ENCODE measurements at regions not wholly inside any gene's neighbourhood (a gene's known extent, or its start where the extent isn't known, plus 50 kb on each side); places are given as distances from the start of the nearest gene placed in this dataset.

GRCh38 chr12:118747771-118748170 is 233.6 kb upstream of the SRRM4 start:
- no peak overlapping the region for H3K27ac ChIP-seq (ENCODE audit: low read length)
- Mint-ChIP-seq H3K27ac (no peak overlapping the region), H3K4me3 (no peak overlapping the region), H3K9me3 (peaks cover 0 to 6% of the 10 kb centered on the region in 2 donors), H3K27me3 (ENCODE audit: low read depth in 2 of 2) (peaks cover 0 to 5% of the 10 kb centered on the region in 2 donors), H3K4me1 (no peaks in the 10 kb centered on the region), H3K36me3 (no peaks in the 10 kb centered on the region)
- no peaks in the 10 kb centered on the region for H3K36me3 ChIP-seq (ENCODE audit: control insufficient read depth, insufficient read depth, low read length)
- H3K4me3 ChIP-seq (ENCODE audit: low read length): no peak overlapping the region
- intact Hi-C loops (cut with micrococcal nuclease): no loop called here
- DNase-seq: no peak
- H3K27me3 ChIP-seq (ENCODE audit: control insufficient read depth, insufficient read depth, low read length): no peaks in the 10 kb centered on the region
- no peaks in the 10 kb centered on the region for H3K4me1 ChIP-seq (ENCODE audit: control insufficient read depth, insufficient read depth, low read length)
- no peak for TF ChIP-seq CTCF (IDR thresholded peaks at IDR 0.05)
- no peaks in the 10 kb centered on the region for H3K9me3 ChIP-seq (ENCODE audit: control insufficient read depth, insufficient read depth, low read length)
- ATAC-seq: no peak

- no peak for ATAC-seq
- intact Hi-C loops (cut with micrococcal nuclease): no loop called here
- H3K27me3 Mint-ChIP-seq (ENCODE audit: low read depth in 2 of 2): peaks cover 0 to 5% of the 10 kb centered on the region in 2 donors
- H3K4me1 ChIP-seq (ENCODE audit: control insufficient read depth, insufficient read depth, low read length): no peaks in the 10 kb centered on the region
- TF ChIP-seq CTCF (IDR thresholded peaks at IDR 0.05): no peak
- no peak overlapping the region for H3K4me3 ChIP-seq (ENCODE audit: low read length)
- H3K9me3 ChIP-seq (ENCODE audit: control insufficient read depth, insufficient read depth, low read length): no peaks in the 10 kb centered on the region
- H3K27me3 ChIP-seq (ENCODE audit: control insufficient read depth, insufficient read depth, low read length): no peaks in the 10 kb centered on the region
- H3K36me3 ChIP-seq (ENCODE audit: control insufficient read depth, insufficient read depth, low read length): no peaks in the 10 kb centered on the region
- H3K27ac Mint-ChIP-seq: no peak overlapping the region
- no peaks in the 10 kb centered on the region for H3K36me3 Mint-ChIP-seq
- H3K27ac ChIP-seq (ENCODE audit: low read length): no peak overlapping the region
- H3K4me3 Mint-ChIP-seq: no peak overlapping the region
- peaks cover 0 to 2% of the 10 kb centered on the region in 2 donors for H3K9me3 Mint-ChIP-seq
- H3K4me1 Mint-ChIP-seq: no peaks in the 10 kb centered on the region
- WGBS (ENCODE audit: insufficient coverage): 85% methylated on average over 7 of the region's 7 CpGs
- DNase-seq: no peak
Observed at GRCh38 chr12:118748478-118749380, 232.6 kb upstream of the SRRM4 start.

- no peaks in the 10 kb centered on the region for H3K4me1 ChIP-seq (ENCODE audit: control insufficient read depth, insufficient read depth, low read length)
- TF ChIP-seq CTCF (IDR thresholded peaks at IDR 0.05): no peak
- no peak overlapping the region for H3K27ac ChIP-seq (ENCODE audit: low read length)
- H3K36me3 Mint-ChIP-seq: no peaks in the 10 kb centered on the region
- intact Hi-C loops (cut with micrococcal nuclease): no loop called here
- H3K27me3 ChIP-seq (ENCODE audit: control insufficient read depth, insufficient read depth, low read length): no peaks in the 10 kb centered on the region
- DNase-seq (no peak), ATAC-seq (no peak)
- H3K9me3 Mint-ChIP-seq: no peaks in the 10 kb centered on the region
- WGBS (ENCODE audit: insufficient coverage): 67% methylated on average over 6 of the region's 6 CpGs
- no peak overlapping the region for H3K4me3 Mint-ChIP-seq
- no peaks in the 10 kb centered on the region for H3K4me1 Mint-ChIP-seq
- H3K27ac Mint-ChIP-seq: no peak overlapping the region
- no peaks in the 10 kb centered on the region for H3K9me3 ChIP-seq (ENCODE audit: control insufficient read depth, insufficient read depth, low read length)
- peaks cover 0 to 5% of the 10 kb centered on the region in 2 donors for H3K27me3 Mint-ChIP-seq (ENCODE audit: low read depth in 2 of 2)
- H3K36me3 ChIP-seq (ENCODE audit: control insufficient read depth, insufficient read depth, low read length): no peaks in the 10 kb centered on the region
- H3K4me3 ChIP-seq (ENCODE audit: low read length): no peak overlapping the region
Observed at GRCh38 chr12:118749646-118750045, 231.7 kb upstream of the SRRM4 start.

- H3K4me3 Mint-ChIP-seq: no peak overlapping the region
- Histone ChIP-seq H3K27me3 (ENCODE audit: control insufficient read depth, insufficient read depth, low read length) (no peaks in the 10 kb centered on the region), H3K36me3 (ENCODE audit: control insufficient read depth, insufficient read depth, low read length) (no peaks in the 10 kb centered on the region), H3K9me3 (ENCODE audit: control insufficient read depth, insufficient read depth, low read length) (no peaks in the 10 kb centered on the region), H3K27ac (ENCODE audit: low read length) (no peak overlapping the region), H3K4me1 (ENCODE audit: control insufficient read depth, insufficient read depth, low read length) (no peaks in the 10 kb centered on the region), H3K4me3 (ENCODE audit: low read length) (no peak overlapping the region)
- no peak for ATAC-seq
- intact Hi-C loops (cut with micrococcal nuclease): no loop called here
- H3K27me3 Mint-ChIP-seq (ENCODE audit: low read depth in 2 of 2): peaks cover 0 to 5% of the 10 kb centered on the region in 2 donors
- no peak for TF ChIP-seq CTCF (IDR thresholded peaks at IDR 0.05)
- no peaks in the 10 kb centered on the region for H3K36me3 Mint-ChIP-seq
- DNase-seq: no peak
- 82% methylated on average over 2 of the region's 2 CpGs for WGBS (ENCODE audit: insufficient coverage)
- no peaks in the 10 kb centered on the region for H3K4me1 Mint-ChIP-seq
- no peak overlapping the region for H3K27ac Mint-ChIP-seq
- H3K9me3 Mint-ChIP-seq: peaks cover 0 to 1% of the 10 kb centered on the region in 2 donors
Observed at GRCh38 chr12:118750666-118751065, 230.7 kb upstream of the SRRM4 start.

All from natural killer cell (primary cell).